ENCODE measurements at regions not wholly inside any gene's neighbourhood (a gene's known extent, or its start where the extent isn't known, plus 50 kb on each side); places are given as distances from the start of the nearest gene placed in this dataset.
"Not testable (repeated sequence)": the region's sequence is repeated elsewhere in the genome, so short reads cannot be mapped to it uniquely, and the experiment has no call there.

GRCh38 chr4:83751336-83751949 is 215.5 kb downstream of the GPAT3 start:
- no peak overlapping the region for H3K27ac ChIP-seq
- no peak for TF ChIP-seq CTCF (conservative IDR thresholded peaks at IDR 0.05)

- H3K27ac ChIP-seq: no peak overlapping the region
These were observed 212.8 kb downstream of the GPAT3 start for GRCh38 chr4:83748711-83749110.

GRCh38 chr4:83738895-83739294 is 203.0 kb downstream of the GPAT3 start:
- H3K27ac ChIP-seq: no peak overlapping the region
- no peak for TF ChIP-seq CTCF (conservative IDR thresholded peaks at IDR 0.05)

More at GRCh38 chr4:83748711-83749110, 212.8 kb downstream of the GPAT3 start:
- TF ChIP-seq CTCF (conservative IDR thresholded peaks at IDR 0.05): no peak

GRCh38 chr4:83734576-83734975 is 198.7 kb downstream of the GPAT3 start:
- H3K27ac ChIP-seq: no peak overlapping the region
- no peak for TF ChIP-seq CTCF (conservative IDR thresholded peaks at IDR 0.05)

- no peak for TF ChIP-seq CTCF (conservative IDR thresholded peaks at IDR 0.05)
These were observed 196.3 kb downstream of the GPAT3 start for GRCh38 chr4:83732114-83732635.

GRCh38 chr4:83731609-83732008 is 195.7 kb downstream of the GPAT3 start:
- H3K27ac ChIP-seq: no peak overlapping the region
- TF ChIP-seq CTCF (conservative IDR thresholded peaks at IDR 0.05): no peak

More at GRCh38 chr4:83732114-83732635, 196.3 kb downstream of the GPAT3 start:
- no peak overlapping the region for H3K27ac ChIP-seq

GRCh38 chr4:83730958-83731357 is 195.1 kb downstream of the GPAT3 start:
- not testable (repeated sequence) for H3K27ac ChIP-seq

GRCh38 chr4:83728191-83728590 is 192.3 kb downstream of the GPAT3 start:
- TF ChIP-seq CTCF (conservative IDR thresholded peaks at IDR 0.05): no peak
- no peak overlapping the region for H3K27ac ChIP-seq
